Keratinocyte (primary cell): ENCODE measurements at regions not wholly inside any gene's neighbourhood (a gene's known extent, or its start where the extent isn't known, plus 50 kb on each side); places are given as distances from the start of the nearest gene placed in this dataset.

Experiments
- DNase-seq: peaks from one replicate; pipeline ENCODE4 v3.0.0-alpha.2; 2011; ENCODE audit warnings: low read depth, missing footprints, low spot score
- FAIRE-seq: peaks from 2 replicates; lab custom pipeline; 2011; peaks lifted over from hg19 to GRCh38; lab: Jason Lieb, UNC
- H2AFZ ChIP-seq: 2 replicates; pipeline ENCODE4 v1.6.0; 2012; ENCODE audit warnings: low read length, control low read depth, inconsistent platforms; ENCODE audit not compliant: control insufficient read depth
- H3K27ac ChIP-seq: 2 replicates; pipeline ENCODE4 v1.5.1; 2011; ENCODE audit warnings: low read length; ENCODE audit not compliant: control insufficient read depth, insufficient read depth
- H3K27me3 ChIP-seq: 3 replicates; pipeline ENCODE4 v1.6.0; 2011; ENCODE audit warnings: low read length; ENCODE audit not compliant: control insufficient read depth, insufficient read depth; ENCODE audit errors: extremely low read depth
- H3K36me3 ChIP-seq, 2 experiments: 2 replicates in 1 of 2; 3 replicates in 1 of 2; pipeline ENCODE4 v1.5.1; 2011; ENCODE audit warnings: low read length in 2 of 2, mild to moderate bottlenecking in 1 of 2; ENCODE audit not compliant: control insufficient read depth in 2 of 2, insufficient read depth in 2 of 2; ENCODE audit errors: extremely low read depth in 1 of 2
- H3K4me1 ChIP-seq: 3 replicates; pipeline ENCODE4 v1.5.1; 2011; ENCODE audit warnings: low read length; ENCODE audit not compliant: control insufficient read depth, insufficient read depth; ENCODE audit errors: extremely low read depth
- H3K4me2 ChIP-seq: 3 replicates; pipeline ENCODE4 v1.6.0; 2011; ENCODE audit warnings: low read depth, low read length; ENCODE audit not compliant: control insufficient read depth, insufficient read depth; ENCODE audit errors: extremely low read depth
- H3K4me3 ChIP-seq, 3 experiments: fragments of 200-600 bp in 1 of 3; sonication (generic) in 1 of 3; 2 replicates in 2 of 3; 3 replicates in 1 of 3; pipeline ENCODE4 v1.5.1; 2011 to 2016; ENCODE audit warnings: low read length in 3 of 3, mild to moderate bottlenecking in 3 of 3, control low read depth in 2 of 3, inconsistent platforms in 1 of 3, low read depth in 1 of 3, mixed read lengths in 1 of 3, mixed run types in 1 of 3, moderate library complexity in 1 of 3; ENCODE audit not compliant: control insufficient read depth in 2 of 3, insufficient read depth in 2 of 3; ENCODE audit errors: extremely low read depth in 1 of 3
- H3K79me2 ChIP-seq: 2 replicates; pipeline ENCODE4 v1.6.0; 2012; ENCODE audit warnings: low read length; ENCODE audit not compliant: control insufficient read depth, insufficient read depth
- H3K9ac ChIP-seq: 3 replicates; pipeline ENCODE4 v1.6.0; 2011; ENCODE audit warnings: low read length; ENCODE audit not compliant: control insufficient read depth, insufficient read depth; ENCODE audit errors: extremely low read depth
- H3K9me1 ChIP-seq: 3 replicates; pipeline ENCODE4 v1.6.0; 2011; ENCODE audit warnings: low read length; ENCODE audit not compliant: control insufficient read depth, insufficient read depth; ENCODE audit errors: extremely low read depth
- H3K9me3 ChIP-seq: 2 replicates; pipeline ENCODE4 v1.5.1; 2012; ENCODE audit warnings: low read depth, low read length; ENCODE audit not compliant: control insufficient read depth
- H4K20me1 ChIP-seq: 3 replicates; pipeline ENCODE4 v1.6.0; 2011; ENCODE audit warnings: low read length; ENCODE audit not compliant: control insufficient read depth, insufficient read depth; ENCODE audit errors: extremely low read depth
- CTCF ChIP-seq, 3 experiments: IDR thresholded peaks in 1 of 3; conservative IDR thresholded peaks in 1 of 3; optimal IDR thresholded peaks in 1 of 3; 2 replicates in 2 of 3; 3 replicates in 1 of 3; pipeline versions ENCODE3 to v1.5.1; 2011; ENCODE audit warnings: low read length in 3 of 3, mild to moderate bottlenecking in 3 of 3, moderate library complexity in 2 of 3, control low read depth in 1 of 3, inconsistent platforms in 1 of 3; ENCODE audit not compliant: insufficient read depth in 2 of 3; ENCODE audit errors: extremely low read depth in 1 of 3
- EZH2 ChIP-seq: IDR thresholded peaks from one replicate; pipeline ENCODE4 v1.6.1; 2012; ENCODE audit warnings: inconsistent platforms, mild to moderate bottlenecking, low read length, moderate library complexity
- dilution Hi-C: fragments of 300-500 bp; cut with MboI; formaldehyde crosslinking; loops from one replicate; pipeline ENCODE4 v1.7.0; 2020; ENCODE audit warnings: low sequenced_read_pairs; ENCODE audit not compliant: extremely low pct_ligation_motif_present

GRCh38 chr3:63076357-63076756 is 201.1 kb upstream of the CADPS start:
- H3K27me3 ChIP-seq = no peaks in the 10 kb centered on the region
- FAIRE-seq = no peak
- dilution Hi-C loops = no loop called here

GRCh38 chr3:63086190-63086589 is 191.9 kb upstream of the SYNPR start:
- Histone ChIP-seq H3K9me3 (no peaks in the 10 kb centered on the region), H3K4me1 (no peaks in the 10 kb centered on the region), H4K20me1 (no peaks in the 10 kb centered on the region), H3K27ac (no peak overlapping the region), H3K4me3 (no peak overlapping the region), H3K4me2 (no peak overlapping the region), H3K27me3 (no peaks in the 10 kb centered on the region), H2AFZ (no peak overlapping the region), H3K79me2 (no peaks in the 10 kb centered on the region), H3K9ac (no peak overlapping the region), H3K9me1 (no peaks in the 10 kb centered on the region), H3K36me3 (no peaks in the 10 kb centered on the region)
- DNase-seq (no peak), FAIRE-seq (no peak)
- dilution Hi-C loops = no loop called here
- TF ChIP-seq EZH2 (no peak), CTCF (optimal IDR thresholded peaks at IDR 0.05 in 1 of 3, IDR thresholded peaks at IDR 0.05 in 1 of 3, conservative IDR thresholded peaks at IDR 0.05 in 1 of 3; ENCODE audit: extremely low read depth in 1 of 3, insufficient read depth in 2 of 3, low read length in 3 of 3) (no peak)

More at GRCh38 chr3:63076357-63076756, 201.1 kb upstream of the CADPS start:
- H3K79me2 ChIP-seq = no peaks in the 10 kb centered on the region
- no peak overlapping the region for H3K9ac ChIP-seq
- H3K9me3 ChIP-seq = no peaks in the 10 kb centered on the region
- no peaks in the 10 kb centered on the region for H3K4me1 ChIP-seq
- H3K9me1 ChIP-seq = no peaks in the 10 kb centered on the region
- no peaks in the 10 kb centered on the region for H3K36me3 ChIP-seq
- H3K4me2 ChIP-seq = no peak overlapping the region
- H3K4me3 ChIP-seq = no peak overlapping the region
- no peak overlapping the region for H3K27ac ChIP-seq
- no peak for DNase-seq
- H2AFZ ChIP-seq = no peak overlapping the region
- TF ChIP-seq EZH2 = no peak
- TF ChIP-seq CTCF (optimal IDR thresholded peaks at IDR 0.05 in 1 of 3, IDR thresholded peaks at IDR 0.05 in 1 of 3, conservative IDR thresholded peaks at IDR 0.05 in 1 of 3; ENCODE audit: extremely low read depth in 1 of 3, insufficient read depth in 2 of 3, low read length in 3 of 3) = no peak
- H4K20me1 ChIP-seq = no peaks in the 10 kb centered on the region
